DND-41 (cell line): ENCODE measurements at regions not wholly inside any gene's neighbourhood (a gene's known extent, or its start where the extent isn't known, plus 50 kb on each side); places are given as distances from the start of the nearest gene placed in this dataset.

Experiments used
- ATAC-seq: fragments of 200-7000 bp; cut with Tn5 transposase; 3 replicates; pipeline ENCODE4 v1.9.1; 2021; ENCODE audit warnings: low read depth; ENCODE audit not compliant: insufficient read depth
- DNase-seq: peaks from one replicate; pipeline ENCODE4 v3.0.0-alpha.2; 2020
- H2AFZ ChIP-seq: 2 replicates; pipeline ENCODE4 v1.6.0; 2012; ENCODE audit warnings: low read depth, low read length
- H3K27ac ChIP-seq: 2 replicates; pipeline ENCODE4 v1.5.1; 2012; ENCODE audit warnings: low read length, inconsistent platforms
- H3K27me3 ChIP-seq: fragments of 200-600 bp; sonication (generic); 2 replicates; pipeline ENCODE4 v1.6.0; 2012; ENCODE audit warnings: low read length, mild to moderate bottlenecking, inconsistent platforms; ENCODE audit not compliant: insufficient read depth, poor library complexity
- H3K36me3 ChIP-seq: 2 replicates; pipeline ENCODE4 v1.5.1; 2012; ENCODE audit warnings: low read length, inconsistent platforms; ENCODE audit not compliant: insufficient read depth
- H3K4me1 ChIP-seq: 2 replicates; pipeline ENCODE4 v1.5.1; 2012; ENCODE audit warnings: mild to moderate bottlenecking, low read length; ENCODE audit not compliant: insufficient read depth
- H3K4me2 ChIP-seq: 2 replicates; pipeline ENCODE4 v1.6.0; 2012; ENCODE audit warnings: mild to moderate bottlenecking, moderate library complexity, low read length, inconsistent platforms; ENCODE audit not compliant: insufficient read depth
- H3K4me3 ChIP-seq, 2 experiments: fragments of 200-600 bp in 1 of 2; shearing (Covaris generic) in 1 of 2; 2 replicates each; pipeline ENCODE4 v1.5.1; 2012 to 2016; ENCODE audit warnings: inconsistent platforms in 2 of 2, low read length in 2 of 2, mild to moderate bottlenecking in 2 of 2, low read depth in 1 of 2, moderate library complexity in 1 of 2
- H3K79me2 ChIP-seq: 2 replicates; pipeline ENCODE4 v1.6.0; 2012; ENCODE audit warnings: low read length, inconsistent platforms; ENCODE audit not compliant: insufficient read depth
- H3K9ac ChIP-seq: 2 replicates; pipeline ENCODE4 v1.6.0; 2012; ENCODE audit warnings: low read depth, mild to moderate bottlenecking, inconsistent platforms, low read length, moderate library complexity
- H3K9me3 ChIP-seq: 2 replicates; pipeline ENCODE4 v1.5.1; 2012; ENCODE audit warnings: low read length, moderate library complexity, mild to moderate bottlenecking, inconsistent platforms; ENCODE audit not compliant: insufficient read depth, severe bottlenecking
- H4K20me1 ChIP-seq: 2 replicates; pipeline ENCODE4 v1.6.0; 2012; ENCODE audit warnings: low read length; ENCODE audit not compliant: insufficient read depth
- EZH2 ChIP-seq: IDR thresholded peaks from 3 replicates; pipeline ENCODE4 v1.6.1; 2012; ENCODE audit warnings: borderline replicate concordance, low read depth, mild to moderate bottlenecking, moderate library complexity, low read length, inconsistent platforms; ENCODE audit not compliant: severe bottlenecking
- TF ChIP-seq, protein P1 (sequence below): IDR thresholded peaks from 2 replicates; pipeline ENCODE4 v1.5.1; 2012; ENCODE audit warnings: borderline replicate concordance, low read length, moderate library complexity, mild to moderate bottlenecking; ENCODE audit not compliant: poor library complexity, severe bottlenecking; ENCODE audit errors: extremely low read depth

DNA sequence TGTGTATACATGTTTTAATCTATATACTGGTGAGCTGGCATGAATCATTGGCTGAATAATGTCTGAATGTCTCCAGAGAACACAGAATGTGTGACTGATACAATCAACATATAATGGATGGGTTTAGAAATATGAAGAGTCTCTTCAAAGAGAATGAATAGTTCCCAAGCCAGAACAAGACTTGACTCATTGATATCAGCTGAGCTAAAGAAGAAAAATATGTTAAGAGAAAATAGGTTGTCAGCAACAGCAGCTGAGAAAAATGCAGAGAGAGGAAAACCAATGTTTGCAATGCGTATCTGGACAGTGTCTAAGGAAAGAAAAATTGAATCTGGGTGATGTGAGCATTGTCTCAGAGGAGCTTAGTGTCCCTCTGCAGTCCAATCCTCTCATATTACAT, 1281.8 kb upstream of the TENM4 start:
- no peak overlapping the region for H2AFZ ChIP-seq
- no peak overlapping the region for H3K9ac ChIP-seq
- no peaks in the 10 kb centered on the region for H3K36me3 ChIP-seq
- H3K4me1 ChIP-seq = no peaks in the 10 kb centered on the region
- no peak overlapping the region for H3K27ac ChIP-seq
- no peak for TF ChIP-seq EZH2
- TF ChIP-seq, protein P1, sequence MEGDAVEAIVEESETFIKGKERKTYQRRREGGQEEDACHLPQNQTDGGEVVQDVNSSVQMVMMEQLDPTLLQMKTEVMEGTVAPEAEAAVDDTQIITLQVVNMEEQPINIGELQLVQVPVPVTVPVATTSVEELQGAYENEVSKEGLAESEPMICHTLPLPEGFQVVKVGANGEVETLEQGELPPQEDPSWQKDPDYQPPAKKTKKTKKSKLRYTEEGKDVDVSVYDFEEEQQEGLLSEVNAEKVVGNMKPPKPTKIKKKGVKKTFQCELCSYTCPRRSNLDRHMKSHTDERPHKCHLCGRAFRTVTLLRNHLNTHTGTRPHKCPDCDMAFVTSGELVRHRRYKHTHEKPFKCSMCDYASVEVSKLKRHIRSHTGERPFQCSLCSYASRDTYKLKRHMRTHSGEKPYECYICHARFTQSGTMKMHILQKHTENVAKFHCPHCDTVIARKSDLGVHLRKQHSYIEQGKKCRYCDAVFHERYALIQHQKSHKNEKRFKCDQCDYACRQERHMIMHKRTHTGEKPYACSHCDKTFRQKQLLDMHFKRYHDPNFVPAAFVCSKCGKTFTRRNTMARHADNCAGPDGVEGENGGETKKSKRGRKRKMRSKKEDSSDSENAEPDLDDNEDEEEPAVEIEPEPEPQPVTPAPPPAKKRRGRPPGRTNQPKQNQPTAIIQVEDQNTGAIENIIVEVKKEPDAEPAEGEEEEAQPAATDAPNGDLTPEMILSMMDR = no peak
- H3K27me3 ChIP-seq = no peaks in the 10 kb centered on the region
- no peak overlapping the region for H3K4me3 ChIP-seq
- H3K79me2 ChIP-seq = no peaks in the 10 kb centered on the region
- H4K20me1 ChIP-seq = no peaks in the 10 kb centered on the region
- no peaks in the 10 kb centered on the region for H3K9me3 ChIP-seq
- no peak for ATAC-seq
- H3K4me2 ChIP-seq = no peak overlapping the region
- no peak for DNase-seq

DNA sequence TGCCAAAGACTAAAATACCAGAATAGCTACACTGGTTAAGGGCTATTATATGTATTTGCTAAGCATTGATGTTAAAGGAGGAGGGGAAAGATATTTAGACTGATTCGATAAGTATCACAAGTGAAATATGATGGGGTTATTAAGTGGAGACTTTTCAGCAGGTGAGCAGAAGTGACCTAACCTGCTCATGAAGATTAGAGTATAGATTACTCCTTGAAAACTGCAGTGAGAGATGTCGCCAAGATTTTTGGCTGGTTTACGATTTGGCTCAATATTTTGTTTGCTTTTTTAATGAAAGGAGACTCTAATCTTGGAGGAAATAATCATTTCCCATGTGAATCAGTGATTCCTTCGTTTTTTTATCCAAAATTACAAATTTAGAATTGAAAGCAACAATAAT, 1279.5 kb upstream of the TENM4 start:
- Histone ChIP-seq H3K9ac (no peak overlapping the region), H3K9me3 (no peaks in the 10 kb centered on the region), H3K27me3 (no peaks in the 10 kb centered on the region), H2AFZ (no peak overlapping the region), H3K4me2 (no peak overlapping the region), H3K4me1 (no peaks in the 10 kb centered on the region), H3K79me2 (no peaks in the 10 kb centered on the region), H4K20me1 (no peaks in the 10 kb centered on the region), H3K4me3 (no peak overlapping the region), H3K27ac (no peak overlapping the region), H3K36me3 (no peaks in the 10 kb centered on the region)
- TF ChIP-seq EZH2 = no peak
- TF ChIP-seq, protein P1 = no peak
- ATAC-seq (no peak), DNase-seq (no peak)

DNA sequence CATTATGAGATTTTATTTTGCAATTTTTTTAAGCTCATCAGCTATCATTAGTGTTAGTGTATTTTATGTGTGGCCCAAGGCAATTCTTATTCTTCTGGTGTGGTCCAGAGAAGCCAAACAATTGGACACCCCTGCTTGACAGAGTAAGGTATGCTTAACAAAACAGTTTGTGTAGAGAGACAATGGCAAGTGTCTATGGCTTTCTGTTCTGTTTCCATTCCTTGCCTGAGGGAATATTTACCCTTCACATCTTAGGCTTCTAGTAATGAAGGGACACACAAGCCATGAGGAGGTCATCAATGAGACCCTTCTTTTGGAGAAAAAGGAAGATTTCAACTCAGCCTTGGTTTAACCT, 1278.4 kb upstream of the TENM4 start:
- no peaks in the 10 kb centered on the region for H3K27me3 ChIP-seq
- no peaks in the 10 kb centered on the region for H3K9me3 ChIP-seq
- no peak overlapping the region for H3K27ac ChIP-seq
- no peaks in the 10 kb centered on the region for H3K36me3 ChIP-seq
- no peaks in the 10 kb centered on the region for H3K79me2 ChIP-seq
- no peak overlapping the region for H3K4me3 ChIP-seq
- H3K4me2 ChIP-seq = no peak overlapping the region
- no peaks in the 10 kb centered on the region for H3K4me1 ChIP-seq
- no peak for TF ChIP-seq EZH2
- TF ChIP-seq, protein P1 = no peak
- DNase-seq = no peak
- H3K9ac ChIP-seq = no peak overlapping the region
- ATAC-seq = no peak
- H2AFZ ChIP-seq = no peak overlapping the region
- no peaks in the 10 kb centered on the region for H4K20me1 ChIP-seq
